ENCODE measurements at regions not wholly inside any gene's neighbourhood (a gene's known extent, or its start where the extent isn't known, plus 50 kb on each side); places are given as distances from the start of the nearest gene placed in this dataset.

- DNase-seq, result no peak
Observed at GRCh38 chr5:5617024-5617423, 194.5 kb downstream of the ICE1 start.

- no peak for DNase-seq
Observed at GRCh38 chr5:5616247-5616895, 193.9 kb downstream of the ICE1 start.

GRCh38 chr5:5615569-5615968 lies 193.1 kb downstream of the ICE1 start:
- DNase-seq, result no peak

GRCh38 chr5:5613261-5613990 lies 190.9 kb downstream of the ICE1 start:
- DNase-seq, result no peak

GRCh38 chr5:5612096-5612495 lies 189.6 kb downstream of the ICE1 start:
- no peak for DNase-seq

GRCh38 chr5:5609935-5610334 lies 187.5 kb downstream of the ICE1 start:
- no peak for DNase-seq

GRCh38 chr5:5605170-5605764 lies 182.8 kb downstream of the ICE1 start:
- DNase-seq, result no peak

- DNase-seq, result no peak
Observed at GRCh38 chr5:5602554-5602953, 180.1 kb downstream of the ICE1 start.

GRCh38 chr5:5598547-5599113 lies 176.2 kb downstream of the ICE1 start:
- no peak for DNase-seq

- no peak for DNase-seq
Observed at GRCh38 chr5:5593391-5593790, 170.9 kb downstream of the ICE1 start.

GRCh38 chr5:5592541-5592940 lies 170.1 kb downstream of the ICE1 start:
- DNase-seq, result no peak

- no peak for DNase-seq
Observed at GRCh38 chr5:5591567-5591966, 169.1 kb downstream of the ICE1 start.

GRCh38 chr5:5589857-5590256 lies 167.4 kb downstream of the ICE1 start:
- DNase-seq, result no peak

- DNase-seq, result no peak
Observed at GRCh38 chr5:5588887-5589826, 166.7 kb downstream of the ICE1 start.

GRCh38 chr5:5588386-5588785 lies 165.9 kb downstream of the ICE1 start:
- DNase-seq, result no peak

GRCh38 chr5:5587474-5587873 lies 165.0 kb downstream of the ICE1 start:
- no peak for DNase-seq

- no peak for DNase-seq
Observed at GRCh38 chr5:5586721-5587120, 164.2 kb downstream of the ICE1 start.

- DNase-seq, result no peak
Observed at GRCh38 chr5:5585751-5586341, 163.4 kb downstream of the ICE1 start.

- DNase-seq, result no peak
Observed at GRCh38 chr5:5584751-5585150, 162.3 kb downstream of the ICE1 start.

GRCh38 chr5:5584236-5584745 lies 161.8 kb downstream of the ICE1 start:
- no peak for DNase-seq

GRCh38 chr5:5583832-5584231 lies 161.4 kb downstream of the ICE1 start:
- DNase-seq, result no peak

Data from dermis blood vessel endothelial cell (primary cell).